H9 (cell line): ENCODE measurements at regions not wholly inside any gene's neighbourhood (a gene's known extent, or its start where the extent isn't known, plus 50 kb on each side); places are given as distances from the start of the nearest gene placed in this dataset.

Experiments used
- DNase-seq: peaks from one replicate; pipeline ENCODE4 v3.0.0-alpha.2; 2017
- H2AFZ ChIP-seq: one replicate; pipeline ENCODE4 v1.6.1; 2013; ENCODE audit warnings: mild to moderate bottlenecking, low read length, control low read depth, moderate library complexity
- H2AK5ac ChIP-seq: 2 replicates; pipeline ENCODE4 v1.6.1; 2013; ENCODE audit warnings: low read length, control low read depth, mixed read lengths; ENCODE audit not compliant: insufficient read length
- H2BK120ac ChIP-seq: one replicate; pipeline ENCODE4 v1.6.1; 2013; ENCODE audit warnings: low read depth, mild to moderate bottlenecking, low read length, control low read depth, inconsistent platforms; ENCODE audit not compliant: poor library complexity, severe bottlenecking
- H2BK12ac ChIP-seq: 2 replicates; pipeline ENCODE4 v1.6.1; 2013; ENCODE audit warnings: low read length, control low read depth, mixed read lengths, low read depth; ENCODE audit not compliant: insufficient read length
- H2BK15ac ChIP-seq: 2 replicates; pipeline ENCODE4 v1.6.1; 2013; ENCODE audit warnings: low read depth, low read length, control low read depth
- H2BK20ac ChIP-seq: one replicate; pipeline ENCODE4 v1.6.1; 2013; ENCODE audit warnings: low read depth, mild to moderate bottlenecking, low read length, control low read depth, inconsistent platforms; ENCODE audit not compliant: poor library complexity, severe bottlenecking
- H2BK5ac ChIP-seq: 2 replicates; pipeline ENCODE4 v1.6.1; 2013; ENCODE audit warnings: low read length, control low read depth, mixed read lengths; ENCODE audit not compliant: insufficient read length
- H3K14ac ChIP-seq: 2 replicates; pipeline ENCODE4 v1.6.1; 2013; ENCODE audit warnings: low read length, control low read depth; ENCODE audit not compliant: insufficient read depth
- H3K18ac ChIP-seq: 2 replicates; pipeline ENCODE4 v1.6.1; 2013; ENCODE audit warnings: low read depth, mild to moderate bottlenecking, mixed read lengths, low read length, control low read depth; ENCODE audit not compliant: insufficient read length
- H3K23ac ChIP-seq: 2 replicates; pipeline ENCODE4 v1.6.1; 2013; ENCODE audit warnings: low read length, control low read depth, mixed read lengths, low read depth; ENCODE audit not compliant: insufficient read length
- H3K23me2 ChIP-seq: 2 replicates; pipeline ENCODE4 v1.6.1; 2013; ENCODE audit warnings: low read depth, mild to moderate bottlenecking, mixed read lengths, low read length, control low read depth; ENCODE audit not compliant: insufficient read length, poor library complexity, severe bottlenecking
- H3K27ac ChIP-seq: 2 replicates; pipeline ENCODE4 v1.5.1; 2013; ENCODE audit warnings: low read length, control low read depth, mixed read lengths, low read depth; ENCODE audit not compliant: insufficient read length
- H3K27me3 ChIP-seq: 2 replicates; pipeline ENCODE4 v1.6.1; 2013; ENCODE audit warnings: low read length, control low read depth, inconsistent platforms; ENCODE audit not compliant: insufficient read depth
- H3K4ac ChIP-seq: 2 replicates; pipeline ENCODE4 v1.6.1; 2013; ENCODE audit warnings: low read depth, mild to moderate bottlenecking, control low read depth, inconsistent platforms, low read length, moderate library complexity
- H3K4me1 ChIP-seq: 2 replicates; pipeline ENCODE4 v1.6.1; 2013; ENCODE audit warnings: low read length, control low read depth, inconsistent platforms; ENCODE audit not compliant: insufficient read depth
- H3K4me2 ChIP-seq: 2 replicates; pipeline ENCODE4 v1.6.1; 2013; ENCODE audit warnings: low read length, control low read depth, mixed read lengths; ENCODE audit not compliant: insufficient read length, insufficient read depth
- H3K56ac ChIP-seq: 2 replicates; pipeline ENCODE4 v1.6.1; 2013; ENCODE audit warnings: low read depth, mild to moderate bottlenecking, mixed read lengths, low read length, control low read depth; ENCODE audit not compliant: insufficient read length
- H3K79me1 ChIP-seq: 2 replicates; pipeline ENCODE4 v1.6.1; 2013; ENCODE audit warnings: low read depth, mild to moderate bottlenecking, moderate library complexity, low read length, control low read depth, inconsistent platforms; ENCODE audit not compliant: insufficient read depth, poor library complexity, severe bottlenecking
- H3K79me2 ChIP-seq: 2 replicates; pipeline ENCODE4 v1.6.1; 2013; ENCODE audit warnings: low read length, control low read depth, inconsistent platforms; ENCODE audit not compliant: insufficient read depth
- H3K9ac ChIP-seq: 2 replicates; pipeline ENCODE4 v1.6.1; 2013; ENCODE audit warnings: low read length, control low read depth, mixed read lengths; ENCODE audit not compliant: insufficient read length; ENCODE audit errors: extremely low read depth
- H3K9me3 ChIP-seq: one replicate; pipeline ENCODE4 v1.6.1; 2013; ENCODE audit warnings: low read depth, low read length, inconsistent platforms; ENCODE audit not compliant: control insufficient read depth
- H3T11ph ChIP-seq: one replicate; pipeline ENCODE4 v1.6.1; 2013; ENCODE audit warnings: mild to moderate bottlenecking, low read length, control low read depth, inconsistent platforms
- H4K20me1 ChIP-seq: one replicate; pipeline ENCODE4 v1.6.1; 2013; ENCODE audit not compliant: control insufficient read depth, insufficient read length, insufficient read depth
- H4K5ac ChIP-seq: 2 replicates; pipeline ENCODE4 v1.6.1; 2013; ENCODE audit warnings: low read depth, mild to moderate bottlenecking, mixed read lengths, low read length, control low read depth; ENCODE audit not compliant: insufficient read length
- H4K8ac ChIP-seq: replicated peaks from 2 replicates; pipeline ENCODE4 v1.6.1; 2013; ENCODE audit warnings: low read length, control low read depth, mixed read lengths, low read depth; ENCODE audit not compliant: insufficient read length
- H4K91ac ChIP-seq: 2 replicates; pipeline ENCODE4 v1.6.1; 2013; ENCODE audit warnings: low read depth, mild to moderate bottlenecking, moderate library complexity, mixed read lengths, low read length, control low read depth; ENCODE audit not compliant: insufficient read length
- H3K27ac Mint-ChIP-seq, 3 experiments: 2 replicates in 2 of 3; 3 replicates in 1 of 3; pipeline ENCODE4 v1.8.0; 2020 to 2021; ENCODE audit warnings: mixed read lengths in 3 of 3, mild to moderate bottlenecking in 1 of 3, moderate library complexity in 1 of 3
- H3K27me3 Mint-ChIP-seq: 2 replicates; pipeline ENCODE4 v1.8.0; 2021; ENCODE audit warnings: low read depth, mild to moderate bottlenecking, moderate library complexity, mixed read lengths
- H3K36me3 Mint-ChIP-seq, 3 experiments: 2 replicates in 2 of 3; 3 replicates in 1 of 3; pipeline ENCODE4 v1.8.0; 2020 to 2021; ENCODE audit warnings: low read depth in 3 of 3, mixed read lengths in 3 of 3; ENCODE audit not compliant: insufficient read depth in 1 of 3
- H3K4me1 Mint-ChIP-seq, 2 experiments: 2 replicates each; pipeline ENCODE4 v1.8.0; 2020; ENCODE audit warnings: mixed read lengths in 2 of 2
- H3K4me3 Mint-ChIP-seq, 2 experiments: 2 replicates in 1 of 2; 3 replicates in 1 of 2; pipeline ENCODE4 v1.8.0; 2020 to 2021; ENCODE audit warnings: mild to moderate bottlenecking in 2 of 2, mixed read lengths in 2 of 2, moderate library complexity in 1 of 2
- H3K9me3 Mint-ChIP-seq, 2 experiments: 2 replicates in 1 of 2; 3 replicates in 1 of 2; pipeline ENCODE4 v1.8.0; 2020; ENCODE audit warnings: mild to moderate bottlenecking in 2 of 2, mixed read lengths in 2 of 2, moderate library complexity in 1 of 2
- WGBS: extraction: QIAGEN DNeasy Blood & Tissue Kit; methylation state at CpG from one replicate; pipeline ENCODE4 v1.1.7; 2013; ENCODE audit warnings: missing lambda C conversion rate, low lambda C conversion rate, mixed read lengths; ENCODE audit not compliant: insufficient read length; ENCODE audit errors: extremely low coverage; 5-methylcytosine and 5-hydroxymethylcytosine counted together
- TF ChIP-seq, protein P1 (sequence below): fragments of 200-600 bp; sonication (generic); conservative IDR thresholded peaks from 3 replicates; pipeline ENCODE4 v1.8.0; 2021; ENCODE audit warnings: antibody characterized with exemption, mild to moderate bottlenecking

DNA sequence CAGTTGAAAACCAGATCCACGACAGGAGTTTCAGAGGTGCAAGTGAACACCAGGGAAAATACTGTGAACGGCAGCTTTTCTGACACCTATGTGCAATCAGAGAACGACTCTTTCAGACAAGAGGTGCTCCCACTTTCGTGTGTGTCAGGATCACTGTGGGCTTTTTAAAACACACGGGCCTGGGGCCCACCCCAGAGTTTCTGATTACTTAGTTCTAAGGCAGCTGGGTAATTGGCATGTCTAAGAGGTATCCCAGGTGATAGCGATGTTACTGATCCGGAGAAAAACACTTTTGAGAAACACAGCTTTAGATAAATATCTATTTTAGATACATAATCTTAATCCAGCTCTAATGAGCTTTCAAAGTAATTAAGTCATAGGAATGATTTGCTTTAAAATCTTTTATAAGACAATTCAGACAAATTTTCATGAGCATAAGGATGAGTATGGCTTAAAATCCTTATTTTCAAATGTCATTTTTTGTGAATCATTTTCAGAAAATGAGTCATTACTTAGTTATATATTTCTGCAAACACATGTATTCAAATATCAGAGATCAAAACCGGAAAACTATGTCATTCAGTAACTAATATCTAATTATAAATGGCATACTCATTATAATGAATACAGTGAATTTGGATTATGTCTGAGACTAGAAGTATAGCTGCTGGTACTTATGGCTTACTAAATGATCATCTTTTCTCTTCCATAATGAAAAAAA, 217.9 kb upstream of the PSMD7 start:
- Histone ChIP-seq H2BK5ac (no peak overlapping the region), H3K4me1 (no peaks in the 10 kb centered on the region), H4K5ac (no peak overlapping the region), H3K9ac (no peak overlapping the region), H2BK20ac (no peak overlapping the region), H3T11ph (no peak overlapping the region), H3K79me2 (no peaks in the 10 kb centered on the region), H3K4ac (no peak overlapping the region), H3K23me2 (no peaks in the 10 kb centered on the region), H3K27me3 (no peaks in the 10 kb centered on the region), H3K27ac (no peak overlapping the region), H2BK15ac (no peak overlapping the region), H3K14ac (no peak overlapping the region), H2BK12ac (no peak overlapping the region), H4K8ac (no peak overlapping the region), H3K23ac (no peak overlapping the region), H2BK120ac (no peak overlapping the region), H3K56ac (no peak overlapping the region), H2AFZ (no peak overlapping the region), H3K4me2 (no peak overlapping the region), H2AK5ac (no peak overlapping the region), H3K18ac (no peak overlapping the region), H4K91ac (no peak overlapping the region), H3K9me3 (no peaks in the 10 kb centered on the region), H3K79me1 (no peaks in the 10 kb centered on the region), H4K20me1 (no peaks in the 10 kb centered on the region)
- Mint-ChIP-seq H3K9me3 (peaks cover 13 to 21% of the 10 kb centered on the region in 2 experiments), H3K4me1 (peaks cover 12 to 15% of the 10 kb centered on the region in 2 experiments), H3K27ac (no peak overlapping the region), H3K27me3 (no peaks in the 10 kb centered on the region), H3K36me3 (peaks cover 8 to 14% (median 9%) of the 10 kb centered on the region in 3 experiments), H3K4me3 (no peak overlapping the region)
- no CpG with 5 or more reads among the region's 8 CpGs for WGBS
- DNase-seq, result no peak
- TF ChIP-seq, protein P1, sequence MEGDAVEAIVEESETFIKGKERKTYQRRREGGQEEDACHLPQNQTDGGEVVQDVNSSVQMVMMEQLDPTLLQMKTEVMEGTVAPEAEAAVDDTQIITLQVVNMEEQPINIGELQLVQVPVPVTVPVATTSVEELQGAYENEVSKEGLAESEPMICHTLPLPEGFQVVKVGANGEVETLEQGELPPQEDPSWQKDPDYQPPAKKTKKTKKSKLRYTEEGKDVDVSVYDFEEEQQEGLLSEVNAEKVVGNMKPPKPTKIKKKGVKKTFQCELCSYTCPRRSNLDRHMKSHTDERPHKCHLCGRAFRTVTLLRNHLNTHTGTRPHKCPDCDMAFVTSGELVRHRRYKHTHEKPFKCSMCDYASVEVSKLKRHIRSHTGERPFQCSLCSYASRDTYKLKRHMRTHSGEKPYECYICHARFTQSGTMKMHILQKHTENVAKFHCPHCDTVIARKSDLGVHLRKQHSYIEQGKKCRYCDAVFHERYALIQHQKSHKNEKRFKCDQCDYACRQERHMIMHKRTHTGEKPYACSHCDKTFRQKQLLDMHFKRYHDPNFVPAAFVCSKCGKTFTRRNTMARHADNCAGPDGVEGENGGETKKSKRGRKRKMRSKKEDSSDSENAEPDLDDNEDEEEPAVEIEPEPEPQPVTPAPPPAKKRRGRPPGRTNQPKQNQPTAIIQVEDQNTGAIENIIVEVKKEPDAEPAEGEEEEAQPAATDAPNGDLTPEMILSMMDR, result no peak
